ENCODE measurements at regions not wholly inside any gene's neighbourhood (a gene's known extent, or its start where the extent isn't known, plus 50 kb on each side); places are given as distances from the start of the nearest gene placed in this dataset.

DNA sequence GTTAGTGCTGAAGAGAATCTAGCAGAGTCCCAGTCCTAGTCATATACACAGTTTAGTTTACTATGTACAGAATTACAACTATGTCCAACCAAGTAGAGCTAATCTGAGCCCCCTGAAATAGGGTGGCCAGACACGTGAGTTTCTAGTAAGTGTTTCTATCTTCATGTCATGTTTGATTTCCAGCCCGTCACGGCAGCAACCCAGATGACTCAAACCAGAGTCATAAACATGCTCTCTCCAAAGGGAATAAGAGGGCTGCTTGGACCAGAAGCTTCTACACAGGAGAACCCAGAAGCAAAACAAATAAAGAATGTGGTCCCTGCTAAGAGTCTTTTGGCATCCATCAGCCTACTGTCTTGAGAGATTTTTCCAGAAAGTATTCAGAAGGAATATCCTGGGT is 64.9 kb upstream of the WIPF1 start:
- no peak overlapping the region for H3K4me3 ChIP-seq (replicated peaks in 1 of 4; ENCODE audit: control extremely low read depth in 1 of 4, insufficient read depth in 1 of 4, low read depth in 3 of 4, low read length in 4 of 4)
- no peaks in the 10 kb centered on the region for H4K20me1 ChIP-seq (ENCODE audit: control insufficient read depth, extremely low read depth, insufficient read depth, low read length)
- DNase-seq (ENCODE audit: low read depth in 2 of 2), result peak; percentile 59 to 82
- H3K27me3 ChIP-seq (ENCODE audit: control insufficient read depth, insufficient read depth, low read length), result no peaks in the 10 kb centered on the region
- H3K27ac ChIP-seq (ENCODE audit: insufficient read depth, low read length), result no peak overlapping the region
- no peak overlapping the region for H2AFZ ChIP-seq (ENCODE audit: low read length)
- H3K79me2 ChIP-seq (ENCODE audit: control insufficient read depth, insufficient read depth, low read length), result no peaks in the 10 kb centered on the region
- no peak overlapping the region for H3K4me2 ChIP-seq (ENCODE audit: extremely low read depth, insufficient read depth, low read length)
- no peaks in the 10 kb centered on the region for H3K9me3 ChIP-seq (ENCODE audit: control insufficient read depth, insufficient read depth, low read depth, low read length)
- no peak overlapping the region for H3K9ac ChIP-seq (ENCODE audit: insufficient read depth, low read length)
- TF ChIP-seq, protein P1, sequence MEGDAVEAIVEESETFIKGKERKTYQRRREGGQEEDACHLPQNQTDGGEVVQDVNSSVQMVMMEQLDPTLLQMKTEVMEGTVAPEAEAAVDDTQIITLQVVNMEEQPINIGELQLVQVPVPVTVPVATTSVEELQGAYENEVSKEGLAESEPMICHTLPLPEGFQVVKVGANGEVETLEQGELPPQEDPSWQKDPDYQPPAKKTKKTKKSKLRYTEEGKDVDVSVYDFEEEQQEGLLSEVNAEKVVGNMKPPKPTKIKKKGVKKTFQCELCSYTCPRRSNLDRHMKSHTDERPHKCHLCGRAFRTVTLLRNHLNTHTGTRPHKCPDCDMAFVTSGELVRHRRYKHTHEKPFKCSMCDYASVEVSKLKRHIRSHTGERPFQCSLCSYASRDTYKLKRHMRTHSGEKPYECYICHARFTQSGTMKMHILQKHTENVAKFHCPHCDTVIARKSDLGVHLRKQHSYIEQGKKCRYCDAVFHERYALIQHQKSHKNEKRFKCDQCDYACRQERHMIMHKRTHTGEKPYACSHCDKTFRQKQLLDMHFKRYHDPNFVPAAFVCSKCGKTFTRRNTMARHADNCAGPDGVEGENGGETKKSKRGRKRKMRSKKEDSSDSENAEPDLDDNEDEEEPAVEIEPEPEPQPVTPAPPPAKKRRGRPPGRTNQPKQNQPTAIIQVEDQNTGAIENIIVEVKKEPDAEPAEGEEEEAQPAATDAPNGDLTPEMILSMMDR (conservative IDR thresholded peaks at IDR 0.05 in 1 of 2, IDR thresholded peaks at IDR 0.05 in 1 of 2; ENCODE audit: low read depth in 1 of 2, low read length in 2 of 2), result no peak
- no peak for TF ChIP-seq EZH2 (IDR thresholded peaks at IDR 0.05; ENCODE audit: low read length, missing control alignments)
- no peaks in the 10 kb centered on the region for H3K36me3 ChIP-seq (ENCODE audit: control insufficient read depth, insufficient read depth, low read length)
- peaks cover 10% of the 10 kb centered on the region for H3K4me1 ChIP-seq (ENCODE audit: control insufficient read depth, extremely low read depth, insufficient read depth, low read length)

DNA sequence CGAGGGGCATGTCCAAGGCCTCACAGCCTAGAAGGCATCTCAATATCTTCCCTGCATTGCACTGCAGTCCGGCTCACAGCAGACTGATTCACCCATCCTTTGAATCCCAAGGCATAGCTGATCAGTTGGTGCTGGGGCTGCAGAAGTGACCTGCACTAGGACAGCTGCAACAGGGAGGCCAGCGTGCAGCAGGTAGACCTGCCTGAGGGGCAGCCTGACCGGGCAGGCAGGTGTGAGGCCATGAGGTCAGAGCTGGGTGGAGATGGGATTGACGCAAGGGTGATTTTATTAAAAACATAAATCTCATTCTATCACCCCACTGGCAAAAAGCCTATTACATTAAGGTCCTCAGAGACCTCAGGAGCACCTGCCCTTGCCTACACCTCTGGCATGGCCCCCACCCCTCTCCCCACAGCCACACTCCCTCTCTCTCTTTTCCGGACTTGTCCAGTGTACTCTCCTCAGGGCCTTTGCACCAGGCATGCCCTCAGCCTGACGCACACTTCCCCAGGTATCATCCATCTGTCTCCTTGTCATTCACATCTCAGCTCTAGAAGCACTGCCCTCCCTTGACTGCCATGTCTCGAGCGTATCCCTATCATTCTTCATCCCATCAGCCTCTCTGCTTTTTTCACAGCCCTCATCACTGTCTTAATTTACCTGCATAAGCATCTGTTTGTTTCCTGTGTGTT is 63.5 kb upstream of the WIPF1 start:
- no peak overlapping the region for H3K9ac ChIP-seq (ENCODE audit: insufficient read depth, low read length)
- H2AFZ ChIP-seq (ENCODE audit: low read length), result no peak overlapping the region
- H3K4me1 ChIP-seq (ENCODE audit: control insufficient read depth, extremely low read depth, insufficient read depth, low read length), result peaks cover 10% of the 10 kb centered on the region
- H3K27ac ChIP-seq (ENCODE audit: insufficient read depth, low read length), result no peak overlapping the region
- H3K4me2 ChIP-seq (ENCODE audit: extremely low read depth, insufficient read depth, low read length), result no peak overlapping the region
- no peak for DNase-seq (ENCODE audit: low read depth in 2 of 2)
- H3K79me2 ChIP-seq (ENCODE audit: control insufficient read depth, insufficient read depth, low read length), result no peaks in the 10 kb centered on the region
- no peaks in the 10 kb centered on the region for H3K9me3 ChIP-seq (ENCODE audit: control insufficient read depth, insufficient read depth, low read depth, low read length)
- H3K36me3 ChIP-seq (ENCODE audit: control insufficient read depth, insufficient read depth, low read length), result no peaks in the 10 kb centered on the region
- H4K20me1 ChIP-seq (ENCODE audit: control insufficient read depth, extremely low read depth, insufficient read depth, low read length), result no peaks in the 10 kb centered on the region
- no peak overlapping the region for H3K4me3 ChIP-seq (replicated peaks in 1 of 4; ENCODE audit: control extremely low read depth in 1 of 4, insufficient read depth in 1 of 4, low read depth in 3 of 4, low read length in 4 of 4)
- TF ChIP-seq EZH2 (IDR thresholded peaks at IDR 0.05; ENCODE audit: low read length, missing control alignments), result no peak
- TF ChIP-seq, protein P1 (conservative IDR thresholded peaks at IDR 0.05 in 1 of 2, IDR thresholded peaks at IDR 0.05 in 1 of 2; ENCODE audit: low read depth in 1 of 2, low read length in 2 of 2), result no peak
- H3K27me3 ChIP-seq (ENCODE audit: control insufficient read depth, insufficient read depth, low read length), result no peaks in the 10 kb centered on the region

DNA sequence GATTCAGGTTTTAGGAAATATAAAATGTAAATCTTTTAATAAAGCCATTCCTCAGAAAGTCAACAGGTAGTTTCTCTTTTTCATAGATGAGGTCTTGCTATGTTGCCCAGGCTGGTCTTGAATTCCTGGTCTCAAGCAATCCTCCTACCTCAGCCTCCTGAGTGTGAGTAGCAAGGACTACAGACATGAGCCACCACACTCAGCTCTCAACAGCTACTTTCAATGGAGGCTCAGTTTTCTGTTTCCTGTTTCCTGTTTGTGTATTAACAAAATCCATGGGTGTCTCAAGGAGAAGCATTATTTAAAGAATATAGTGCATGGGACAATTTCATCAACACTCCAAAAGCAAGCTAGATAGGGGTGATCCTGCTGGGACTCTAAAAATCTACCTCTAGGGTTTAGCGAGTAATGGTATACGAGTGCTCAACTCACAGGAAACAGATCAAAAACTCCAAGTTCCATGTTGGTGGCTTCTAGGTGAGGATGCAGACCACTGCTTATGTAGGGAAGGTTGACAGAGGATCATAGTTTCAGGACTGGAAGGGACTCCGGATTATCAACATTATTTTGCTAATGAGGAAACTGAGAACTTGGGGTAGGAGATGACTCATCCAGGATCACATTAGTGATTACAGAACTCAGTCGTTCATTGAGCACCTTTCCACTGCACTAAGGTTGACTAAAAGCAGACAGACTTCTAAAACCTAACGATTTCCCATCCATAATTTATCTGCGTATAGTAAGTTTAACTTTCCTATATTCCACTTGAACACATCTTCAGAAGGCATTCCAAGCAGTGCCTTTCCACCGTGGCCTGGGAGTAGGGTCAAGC is 61.7 kb upstream of the WIPF1 start:
- H3K36me3 ChIP-seq (ENCODE audit: control insufficient read depth, insufficient read depth, low read length), result no peaks in the 10 kb centered on the region
- H3K27me3 ChIP-seq (ENCODE audit: control insufficient read depth, insufficient read depth, low read length), result no peaks in the 10 kb centered on the region
- no peaks in the 10 kb centered on the region for H4K20me1 ChIP-seq (ENCODE audit: control insufficient read depth, extremely low read depth, insufficient read depth, low read length)
- H3K4me1 ChIP-seq (ENCODE audit: control insufficient read depth, extremely low read depth, insufficient read depth, low read length), result peaks cover 7% of the 10 kb centered on the region
- TF ChIP-seq EZH2 (IDR thresholded peaks at IDR 0.05; ENCODE audit: low read length, missing control alignments), result no peak
- TF ChIP-seq, protein P1 (conservative IDR thresholded peaks at IDR 0.05 in 1 of 2, IDR thresholded peaks at IDR 0.05 in 1 of 2; ENCODE audit: low read depth in 1 of 2, low read length in 2 of 2), result no peak
- DNase-seq (ENCODE audit: low read depth in 2 of 2), result no peak
- no peak overlapping the region for H3K4me3 ChIP-seq (replicated peaks in 1 of 4; ENCODE audit: control extremely low read depth in 1 of 4, insufficient read depth in 1 of 4, low read depth in 3 of 4, low read length in 4 of 4)
- no peak overlapping the region for H3K4me2 ChIP-seq (ENCODE audit: extremely low read depth, insufficient read depth, low read length)
- H3K9me3 ChIP-seq (ENCODE audit: control insufficient read depth, insufficient read depth, low read depth, low read length), result no peaks in the 10 kb centered on the region
- no peak overlapping the region for H3K27ac ChIP-seq (ENCODE audit: insufficient read depth, low read length)
- no peak overlapping the region for H2AFZ ChIP-seq (ENCODE audit: low read length)
- no peak overlapping the region for H3K9ac ChIP-seq (ENCODE audit: insufficient read depth, low read length)
- no peaks in the 10 kb centered on the region for H3K79me2 ChIP-seq (ENCODE audit: control insufficient read depth, insufficient read depth, low read length)
